ENCODE measurements at regions not wholly inside any gene's neighbourhood (a gene's known extent, or its start where the extent isn't known, plus 50 kb on each side); places are given as distances from the start of the nearest gene placed in this dataset.

- ChIA-PET POLR2A (no interaction called here), CTCF (no interaction called here)
- Mint-ChIP-seq H3K9me3 (peaks cover 6% of the 10 kb centered on the region), H3K4me3 (no peak overlapping the region), H3K36me3 (ENCODE audit: low read depth) (no peaks in the 10 kb centered on the region), H3K27me3 (no peaks in the 10 kb centered on the region), H3K4me1 (no peaks in the 10 kb centered on the region), H3K27ac (no peak overlapping the region)
- DNase-seq, result no peak
These were observed 214.8 kb upstream of the CTBP2 start for GRCh38 chr10:125375210-125375609.

DNA sequence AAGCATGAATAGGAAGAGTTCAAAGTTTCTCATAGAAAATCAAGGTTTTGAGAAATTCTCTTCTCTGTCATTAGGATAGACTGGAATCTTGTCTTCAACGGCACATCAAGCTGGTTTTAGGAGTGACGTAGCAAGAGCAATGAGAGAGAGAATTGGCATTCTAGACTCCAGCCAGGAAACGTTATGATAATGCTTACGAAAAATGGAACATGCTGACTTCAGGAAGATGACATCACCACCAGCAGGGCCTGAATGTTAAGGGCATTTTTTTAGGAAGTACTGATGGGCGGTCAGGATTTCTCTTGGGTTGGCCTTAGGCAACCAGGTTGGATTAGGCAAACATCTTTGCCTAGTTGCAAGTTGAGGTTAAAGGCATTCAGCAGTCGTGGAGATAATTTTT lies 213.2 kb upstream of the CTBP2 start:
- Mint-ChIP-seq H3K4me1 (no peaks in the 10 kb centered on the region), H3K9me3 (peaks cover 3% of the 10 kb centered on the region), H3K4me3 (no peak overlapping the region), H3K27me3 (no peaks in the 10 kb centered on the region), H3K36me3 (ENCODE audit: low read depth) (no peaks in the 10 kb centered on the region), H3K27ac (no peak overlapping the region)
- CTCF ChIA-PET, result no interaction called here
- no peak for DNase-seq
- POLR2A ChIA-PET, result no interaction called here

DNA sequence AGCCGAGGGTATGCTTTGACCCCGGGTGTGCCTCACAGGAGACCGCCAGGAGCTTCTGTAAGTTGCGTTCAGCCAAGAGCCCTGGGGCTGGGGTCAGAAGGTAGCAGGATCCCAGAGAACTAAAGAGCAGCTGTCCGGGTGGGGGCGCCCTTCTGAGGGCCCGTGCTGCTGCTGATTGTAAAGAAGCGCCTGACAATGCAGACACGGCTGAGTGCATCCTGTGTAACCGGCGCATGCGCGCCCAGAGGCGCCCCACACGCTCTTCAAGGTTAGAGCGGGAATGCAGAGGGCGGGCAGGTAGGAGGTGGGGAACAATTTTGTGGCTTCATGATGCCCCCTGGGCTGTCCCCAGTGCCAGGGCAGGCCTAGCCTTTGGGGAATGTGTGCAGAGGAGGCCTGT lies 210.2 kb upstream of the CTBP2 start:
- POLR2A ChIA-PET, result no interaction called here
- CTCF ChIA-PET, result no interaction called here
- Mint-ChIP-seq H3K27ac (no peak overlapping the region), H3K36me3 (ENCODE audit: low read depth) (no peaks in the 10 kb centered on the region), H3K9me3 (peaks cover 3% of the 10 kb centered on the region), H3K4me1 (no peaks in the 10 kb centered on the region), H3K4me3 (no peak overlapping the region), H3K27me3 (no peaks in the 10 kb centered on the region)
- DNase-seq, result no peak

DNA sequence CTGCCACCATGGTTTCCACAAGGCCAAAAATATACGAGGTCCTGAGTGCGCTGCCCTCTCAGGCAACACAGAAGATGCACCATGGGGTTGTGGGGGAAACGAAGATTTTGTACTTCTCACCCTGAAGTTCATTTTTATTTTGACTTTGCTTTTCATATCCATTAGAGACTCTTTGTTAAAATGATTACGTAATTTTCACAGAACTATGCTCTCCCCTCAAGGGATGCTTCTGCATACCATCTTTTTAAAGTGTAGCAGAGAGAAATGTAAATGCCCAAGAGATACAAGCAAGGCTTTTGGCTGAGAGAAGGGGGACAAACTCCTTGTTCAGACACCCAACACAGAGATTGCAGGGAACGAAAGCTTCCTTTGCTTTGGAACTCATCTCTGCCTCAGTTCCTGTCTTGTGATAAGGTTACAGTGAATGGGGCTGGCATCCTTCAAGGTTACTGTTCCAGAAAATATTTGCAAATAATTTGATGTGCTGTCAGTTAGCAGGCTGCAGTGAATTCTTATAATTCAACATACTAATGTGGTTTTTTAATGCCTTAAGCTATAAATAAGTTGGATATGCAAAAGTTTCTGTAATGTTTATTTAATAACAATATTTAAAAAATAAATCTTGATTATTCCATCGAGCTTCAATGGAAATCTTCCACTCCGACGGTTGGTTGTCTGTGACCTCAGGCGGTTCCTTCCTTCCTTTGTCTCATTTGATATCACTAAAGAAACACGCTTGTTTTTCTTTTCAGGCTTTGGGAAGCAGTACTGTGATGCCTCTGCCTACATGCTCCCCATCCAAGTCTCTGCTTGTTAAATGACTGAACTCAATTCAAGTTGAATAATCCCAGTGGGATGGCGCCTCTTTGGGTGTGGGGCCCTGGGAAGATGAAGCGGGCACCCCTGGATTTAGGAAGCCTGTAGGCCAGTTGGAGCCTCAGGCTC lies 209.3 kb upstream of the CTBP2 start:
- peaks cover 3% of the 10 kb centered on the region for H3K9me3 Mint-ChIP-seq
- ChIA-PET POLR2A (no interaction called here), CTCF (no interaction called here)

GRCh38 chr10:125368146-125368545 lies 207.8 kb upstream of the CTBP2 start:
- no peak for DNase-seq
- H3K36me3 Mint-ChIP-seq (ENCODE audit: low read depth), result no peaks in the 10 kb centered on the region
- CTCF ChIA-PET, result no interaction called here
- no peak overlapping the region for H3K27ac Mint-ChIP-seq
- H3K4me1 Mint-ChIP-seq, result no peaks in the 10 kb centered on the region
- H3K4me3 Mint-ChIP-seq, result no peak overlapping the region
- H3K9me3 Mint-ChIP-seq, result peaks cover 3% of the 10 kb centered on the region
- POLR2A ChIA-PET, result no interaction called here
- no peaks in the 10 kb centered on the region for H3K27me3 Mint-ChIP-seq

More for the DNA sequence above, 209.3 kb upstream of the CTBP2 start:
- Mint-ChIP-seq H3K4me1 (no peaks in the 10 kb centered on the region), H3K27me3 (no peaks in the 10 kb centered on the region), H3K27ac (no peak overlapping the region), H3K36me3 (ENCODE audit: low read depth) (no peaks in the 10 kb centered on the region), H3K4me3 (no peak overlapping the region)
- DNase-seq, result no peak

GRCh38 chr10:125363791-125364190 lies 203.4 kb upstream of the CTBP2 start:
- H3K27me3 Mint-ChIP-seq, result no peaks in the 10 kb centered on the region
- H3K9me3 Mint-ChIP-seq, result no peaks in the 10 kb centered on the region
- no peaks in the 10 kb centered on the region for H3K4me1 Mint-ChIP-seq
- no peak overlapping the region for H3K27ac Mint-ChIP-seq
- no peak for DNase-seq
- no peak overlapping the region for H3K4me3 Mint-ChIP-seq
- ChIA-PET POLR2A (no interaction called here), CTCF (no interaction called here)
- no peaks in the 10 kb centered on the region for H3K36me3 Mint-ChIP-seq (ENCODE audit: low read depth)

DNA sequence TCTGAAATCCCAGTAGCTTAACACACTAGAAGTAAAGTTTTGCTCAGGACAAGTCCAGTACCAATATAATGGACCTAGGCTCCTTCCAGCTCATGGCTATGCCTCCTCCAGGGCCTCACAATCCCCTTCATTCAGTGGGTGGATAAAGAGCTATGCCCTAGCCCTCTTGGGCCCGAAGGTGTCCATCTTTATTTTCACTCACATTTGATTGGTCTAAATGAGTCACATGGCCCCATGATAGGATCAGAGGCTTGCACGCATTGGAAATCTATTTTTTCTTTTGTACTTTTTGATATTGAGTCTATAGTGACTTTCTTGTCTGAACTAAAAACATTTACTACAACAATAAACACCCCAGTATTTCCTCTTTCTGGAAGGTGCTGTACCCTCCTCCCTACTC lies 202.6 kb upstream of the CTBP2 start:
- no peak overlapping the region for H3K27ac Mint-ChIP-seq
- no peak overlapping the region for H3K4me3 Mint-ChIP-seq
- CTCF ChIA-PET, result no interaction called here
- no peaks in the 10 kb centered on the region for H3K4me1 Mint-ChIP-seq
- no peaks in the 10 kb centered on the region for H3K9me3 Mint-ChIP-seq
- POLR2A ChIA-PET, result no interaction called here
- H3K27me3 Mint-ChIP-seq, result no peaks in the 10 kb centered on the region
- no peak for DNase-seq
- no peaks in the 10 kb centered on the region for H3K36me3 Mint-ChIP-seq (ENCODE audit: low read depth)

DNA sequence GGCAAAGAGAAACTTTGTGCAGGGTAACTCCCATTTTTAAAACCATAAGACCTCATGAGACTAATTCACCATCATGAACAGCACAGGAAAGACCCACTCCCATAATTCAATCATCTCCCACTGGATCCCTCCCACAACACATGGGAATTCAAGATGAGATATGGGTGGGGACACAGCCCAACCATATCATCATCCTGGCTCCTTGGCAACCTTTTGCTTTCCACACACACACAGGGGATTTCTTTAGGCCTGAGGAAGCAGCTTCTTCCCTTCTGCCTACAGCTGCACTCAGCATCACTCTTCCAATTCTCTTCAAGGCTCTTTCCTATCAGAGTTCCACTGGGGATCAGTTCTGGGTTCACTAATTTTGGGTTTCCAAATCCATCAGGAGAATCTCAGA lies 199.0 kb upstream of the CTBP2 start:
- H3K27ac Mint-ChIP-seq, result no peak overlapping the region
- ChIA-PET POLR2A (no interaction called here), CTCF (no interaction called here)
- no peaks in the 10 kb centered on the region for H3K36me3 Mint-ChIP-seq (ENCODE audit: low read depth)
- peaks cover 4% of the 10 kb centered on the region for H3K9me3 Mint-ChIP-seq
- H3K27me3 Mint-ChIP-seq, result no peaks in the 10 kb centered on the region
- no peaks in the 10 kb centered on the region for H3K4me1 Mint-ChIP-seq
- DNase-seq, result no peak
- H3K4me3 Mint-ChIP-seq, result no peak overlapping the region

- no peaks in the 10 kb centered on the region for H3K27me3 Mint-ChIP-seq
- no peaks in the 10 kb centered on the region for H3K36me3 Mint-ChIP-seq (ENCODE audit: low read depth)
- ChIA-PET CTCF (no interaction called here), POLR2A (no interaction called here)
- no peak overlapping the region for H3K4me3 Mint-ChIP-seq
- H3K4me1 Mint-ChIP-seq, result no peaks in the 10 kb centered on the region
- peaks cover 4% of the 10 kb centered on the region for H3K9me3 Mint-ChIP-seq
- H3K27ac Mint-ChIP-seq, result no peak overlapping the region
- no peak for DNase-seq
These were observed 195.3 kb upstream of the CTBP2 start for GRCh38 chr10:125355657-125356056.

DNA sequence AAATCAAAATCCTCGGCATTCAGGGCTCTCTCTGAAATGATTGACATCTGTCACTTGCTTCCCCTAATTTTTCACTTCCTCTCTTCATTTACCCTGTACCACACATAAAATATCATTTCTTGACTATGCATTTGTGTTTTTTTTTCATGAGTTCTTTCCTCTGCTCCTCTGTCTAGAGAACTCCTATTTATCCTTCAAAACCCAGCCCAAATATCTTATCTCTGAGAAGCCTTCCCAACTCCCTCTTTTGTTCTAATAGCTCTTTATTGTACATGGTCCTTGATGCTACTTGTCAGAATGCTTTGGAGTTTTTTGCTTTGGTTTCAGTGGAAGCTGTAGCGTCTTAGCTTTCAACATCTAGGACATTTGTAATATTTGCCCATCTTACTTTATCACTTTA lies 190.2 kb upstream of the CTBP2 start:
- ChIA-PET CTCF (no interaction called here), POLR2A (no interaction called here)
- no peaks in the 10 kb centered on the region for H3K4me1 Mint-ChIP-seq
- no peaks in the 10 kb centered on the region for H3K27me3 Mint-ChIP-seq
- no peaks in the 10 kb centered on the region for H3K9me3 Mint-ChIP-seq
- H3K4me3 Mint-ChIP-seq, result no peak overlapping the region
- H3K36me3 Mint-ChIP-seq (ENCODE audit: low read depth), result no peaks in the 10 kb centered on the region
- no peak for DNase-seq
- no peak overlapping the region for H3K27ac Mint-ChIP-seq

- no peak for DNase-seq
- H3K27me3 Mint-ChIP-seq, result no peaks in the 10 kb centered on the region
- no peaks in the 10 kb centered on the region for H3K36me3 Mint-ChIP-seq (ENCODE audit: low read depth)
- H3K9me3 Mint-ChIP-seq, result no peaks in the 10 kb centered on the region
- H3K27ac Mint-ChIP-seq, result no peak overlapping the region
- no peaks in the 10 kb centered on the region for H3K4me1 Mint-ChIP-seq
- ChIA-PET POLR2A (no interaction called here), CTCF (no interaction called here)
- H3K4me3 Mint-ChIP-seq, result no peak overlapping the region
These were observed 188.2 kb upstream of the CTBP2 start for GRCh38 chr10:125348536-125348935.

DNA sequence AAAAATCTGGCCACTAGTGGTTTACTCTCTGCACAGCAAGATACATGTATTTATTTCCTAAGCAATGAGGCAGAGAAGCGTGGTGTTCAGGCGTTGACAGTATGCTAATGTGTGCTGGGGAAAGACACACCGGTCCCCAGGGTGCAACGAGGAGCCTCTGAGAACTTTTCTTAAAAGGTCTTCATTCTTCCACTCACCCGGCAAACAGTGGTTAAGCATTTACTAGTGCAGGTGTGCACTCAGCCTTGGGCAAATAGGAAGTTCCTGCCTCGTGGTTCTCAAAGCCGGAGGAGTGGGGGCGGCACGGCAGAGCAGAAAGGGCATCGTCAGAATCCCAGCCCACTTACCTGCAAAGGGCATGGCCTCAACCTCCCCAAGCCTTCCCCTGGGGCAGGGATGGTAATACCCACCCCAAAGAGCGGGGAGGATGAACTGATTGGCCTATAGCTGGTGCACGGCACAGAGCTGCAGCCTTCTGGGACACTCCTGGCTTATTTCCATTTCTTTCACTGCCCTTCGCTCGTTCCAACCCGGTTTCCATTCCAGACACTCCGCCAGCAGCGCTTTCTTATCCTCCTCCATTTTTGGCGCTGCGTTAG lies 184.3 kb upstream of the CTBP2 start:
- DNase-seq, result no peak
- no peaks in the 10 kb centered on the region for H3K36me3 Mint-ChIP-seq (ENCODE audit: low read depth)
- no peaks in the 10 kb centered on the region for H3K27me3 Mint-ChIP-seq
- H3K4me3 Mint-ChIP-seq, result no peak overlapping the region
- H3K9me3 Mint-ChIP-seq, result no peaks in the 10 kb centered on the region
- ChIA-PET POLR2A (no interaction called here), CTCF (no interaction called here)
- no peaks in the 10 kb centered on the region for H3K4me1 Mint-ChIP-seq
- no peak overlapping the region for H3K27ac Mint-ChIP-seq

GRCh38 chr10:125343983-125344382 lies 183.6 kb upstream of the CTBP2 start:
- Mint-ChIP-seq H3K4me1 (no peaks in the 10 kb centered on the region), H3K36me3 (ENCODE audit: low read depth) (no peaks in the 10 kb centered on the region), H3K9me3 (no peaks in the 10 kb centered on the region), H3K4me3 (no peak overlapping the region), H3K27me3 (no peaks in the 10 kb centered on the region), H3K27ac (no peak overlapping the region)
- CTCF ChIA-PET, result interaction anchor here (1.0 kb wide), 1 partner anchor 351 kb away, joined by 3 read pairs; no protein-coding TSS in a partner anchor
- POLR2A ChIA-PET, result no interaction called here
- DNase-seq, result no peak
